GM12878 (cell line): ENCODE measurements at regions not wholly inside any gene's neighbourhood (a gene's known extent, or its start where the extent isn't known, plus 50 kb on each side); places are given as distances from the start of the nearest gene placed in this dataset.

Experiments used
- ATAC-seq: fragments of 200-7000 bp; cut with Tn5 transposase; 3 replicates; pipeline ENCODE4 v1.9.1; 2020; ENCODE audit warnings: mild to moderate bottlenecking, moderate library complexity
- BruUV-seq: library from RNA; stranded (reverse); fragments of 400-500 nt; replicated peaks from 2 replicates; lab custom pipeline; 2021; lab: Mats Ljungman, UMichigan
- CTCF ChIA-PET: fragments of 300-600 bp; sonication (Branson Sonifier 250); formaldehyde crosslinking; extraction: SDS; loops from one replicate; lab custom pipeline; 2021; ENCODE audit warnings: inconsistent platforms; lab: Yijun Ruan, JAX
- POLR2A ChIA-PET: fragments of 350-600 bp; formaldehyde crosslinking; extraction: SDS; loops from one replicate; lab custom pipeline; 2021; ENCODE audit warnings: inconsistent platforms; lab: Charles Lee
- RAD21 ChIA-PET: fragments of 300-600 bp; sonication (Branson Sonifier 250); formaldehyde crosslinking; loops from one replicate; lab custom pipeline; 2023; ENCODE audit warnings: antibody characterized with exemption; ENCODE audit not compliant: unreplicated experiment; lab: Charles Lee
- SMC1A ChIA-PET: fragments of 300-600 bp; sonication (Branson Sonifier 250); formaldehyde crosslinking; loops from one replicate; lab custom pipeline; 2023; ENCODE audit not compliant: unreplicated experiment, uncharacterized antibody; lab: Charles Lee
- DNase-seq: peaks from one replicate; pipeline ENCODE4 v3.0.0-alpha.2; 2011; ENCODE audit warnings: low read depth, low spot score
- FAIRE-seq: peaks from 3 replicates; lab custom pipeline; 2011; peaks lifted over from hg19 to GRCh38; lab: Jason Lieb, UNC
- H2AFZ ChIP-seq: 2 replicates; pipeline ENCODE4 v1.6.0; 2011; ENCODE audit warnings: low read depth, low read length, control low read depth; ENCODE audit not compliant: control insufficient read depth
- H3K27ac ChIP-seq: 2 replicates; pipeline ENCODE4 v1.5.1; 2011; ENCODE audit warnings: control low read depth; ENCODE audit not compliant: control insufficient read depth, insufficient read depth
- H3K27me3 ChIP-seq, 2 experiments: replicated peaks in 1 of 2; 2 replicates each; pipeline versions ENCODE4 v1.6.0 to v1.6.1; 2011; ENCODE audit warnings: low read length in 1 of 2; ENCODE audit not compliant: control insufficient read depth in 2 of 2, insufficient read depth in 2 of 2
- H3K36me3 ChIP-seq, 2 experiments: 2 replicates each; pipeline ENCODE4 v1.5.1; 2011; ENCODE audit warnings: low read length in 1 of 2; ENCODE audit not compliant: control insufficient read depth in 2 of 2, insufficient read depth in 2 of 2
- H3K4me1 ChIP-seq: 2 replicates; pipeline ENCODE4 v1.6.1; 2011; ENCODE audit warnings: mild to moderate bottlenecking, low read length, moderate library complexity, mixed read lengths; ENCODE audit not compliant: control insufficient read depth, insufficient read depth
- H3K4me2 ChIP-seq: 2 replicates; pipeline ENCODE4 v1.6.0; 2011; ENCODE audit warnings: control low read depth; ENCODE audit not compliant: control insufficient read depth, insufficient read depth
- H3K4me3 ChIP-seq: fragments of 200-600 bp; sonication (generic); 2 replicates; pipeline ENCODE4 v1.5.1; 2016
- H3K79me2 ChIP-seq: 2 replicates; pipeline ENCODE4 v1.6.0; 2011; ENCODE audit warnings: low read length; ENCODE audit not compliant: control insufficient read depth, insufficient read depth
- H3K9ac ChIP-seq: 2 replicates; pipeline ENCODE4 v1.8.0; 2011; ENCODE audit warnings: low read length, control low read depth, mixed read lengths; ENCODE audit not compliant: control insufficient read depth, insufficient read depth
- H3K9me3 ChIP-seq: replicated peaks from 3 replicates; pipeline ENCODE4 v1.5.1; 2011; ENCODE audit warnings: mild to moderate bottlenecking, low read length; ENCODE audit not compliant: control insufficient read depth, insufficient read depth
- H4K20me1 ChIP-seq: 2 replicates; pipeline ENCODE4 v1.6.0; 2011; ENCODE audit not compliant: control insufficient read depth, insufficient read depth
- ATF7 ChIP-seq: fragments of 450-650 bp; IDR thresholded peaks from 2 replicates; pipeline ENCODE4 v1.6.1; 2016; ENCODE audit warnings: low read depth, mild to moderate bottlenecking
- BHLHE40 ChIP-seq, 2 experiments: fragments of 450-650 bp in 1 of 2; IDR thresholded peaks; 2 replicates each; pipeline ENCODE4 v1.6.1; 2011 to 2017; ENCODE audit warnings: low read depth in 2 of 2, borderline replicate concordance in 1 of 2, improper control_type of control experiment in 1 of 2, low read length in 1 of 2, mild to moderate bottlenecking in 1 of 2
- BMI1 ChIP-seq: fragments of 450-650 bp; IDR thresholded peaks from 2 replicates; pipeline ENCODE4 v1.6.1; 2016; ENCODE audit warnings: mild to moderate bottlenecking, moderate library complexity, borderline replicate concordance
- BRCA1 ChIP-seq: IDR thresholded peaks from 2 replicates; pipeline ENCODE4 v1.6.1; 2011; ENCODE audit warnings: low read depth, low read length, improper control_type of control experiment
- CHD1 ChIP-seq: IDR thresholded peaks from 2 replicates; pipeline ENCODE4 v1.6.1; 2012; ENCODE audit warnings: low read depth, low read length, improper control_type of control experiment
- CHD2 ChIP-seq: IDR thresholded peaks from 2 replicates; pipeline ENCODE4 v1.6.1; 2011; ENCODE audit warnings: low read depth, low read length, improper control_type of control experiment, borderline replicate concordance
- CREB1 ChIP-seq: IDR thresholded peaks from 2 replicates; pipeline ENCODE4 v1.6.1; 2012; ENCODE audit warnings: low read depth, mild to moderate bottlenecking, inconsistent platforms
- DPF2 ChIP-seq: fragments of 450-650 bp; IDR thresholded peaks from 2 replicates; pipeline ENCODE4 v1.6.1; 2017; ENCODE audit warnings: mild to moderate bottlenecking
- ESRRA ChIP-seq: IDR thresholded peaks from 2 replicates; pipeline ENCODE4 v1.6.1; 2012; ENCODE audit warnings: mild to moderate bottlenecking, low read length, improper control_type of control experiment
- IKZF2 ChIP-seq, 2 experiments: fragments of 450-650 bp; IDR thresholded peaks; 2 replicates each; pipeline ENCODE4 v1.6.1; 2017; ENCODE audit warnings: mild to moderate bottlenecking in 2 of 2, moderate library complexity in 2 of 2
- KDM1A ChIP-seq: fragments of 200-600 bp; sonication (generic); IDR thresholded peaks from 2 replicates; pipeline ENCODE4 v1.6.1; 2016; ENCODE audit warnings: borderline replicate concordance
- PKNOX1 ChIP-seq: fragments of 450-650 bp; IDR thresholded peaks from 2 replicates; pipeline ENCODE4 v1.6.1; 2016; ENCODE audit warnings: mild to moderate bottlenecking
- PRDM15 ChIP-seq: fragments of 450-650 bp; formaldehyde crosslinking; IDR thresholded peaks from 2 replicates; pipeline ENCODE4 v1.4.0; 2020; ENCODE audit warnings: mild to moderate bottlenecking, moderate library complexity
- SIX5 ChIP-seq: IDR thresholded peaks from 2 replicates; pipeline ENCODE4 v1.6.1; 2011; ENCODE audit warnings: mild to moderate bottlenecking, low read depth, low read length, moderate library complexity; ENCODE audit not compliant: severe bottlenecking
- SMAD1 ChIP-seq: fragments of 450-650 bp; IDR thresholded peaks from 2 replicates; pipeline ENCODE4 v1.6.1; 2018; ENCODE audit warnings: mild to moderate bottlenecking, low read depth; ENCODE audit not compliant: partially characterized antibody
- SMARCA5 ChIP-seq: fragments of 450-650 bp; IDR thresholded peaks from 2 replicates; pipeline ENCODE4 v1.6.1; 2017; ENCODE audit warnings: mild to moderate bottlenecking
- ZNF207 ChIP-seq: fragments of 450-650 bp; IDR thresholded peaks from 2 replicates; pipeline ENCODE4 v1.6.1; 2014; ENCODE audit warnings: antibody characterized with exemption, mild to moderate bottlenecking, borderline replicate concordance
- ZZZ3 ChIP-seq: IDR thresholded peaks from 2 replicates; pipeline ENCODE4 v1.6.1; 2011; ENCODE audit warnings: low read depth; ENCODE audit not compliant: control insufficient read depth, insufficient read length
- in situ Hi-C: fragments of 300-500 bp; cut with MboI; formaldehyde crosslinking; loops from 9 replicates; pipeline ENCODE4 v1.14.3; 2018; ENCODE audit warnings: mixed read lengths
- intact Hi-C: fragments of 100-400 bp; cut with micrococcal nuclease; formaldehyde crosslinking; loops from one replicate; pipeline ENCODE4 v1.14.2; 2022; ENCODE audit not compliant: unreplicated experiment
- TF ChIP-seq, protein P1 (sequence below): fragments of 450-650 bp; IDR thresholded peaks from 2 replicates; pipeline ENCODE4 v1.6.1; 2016; ENCODE audit warnings: mild to moderate bottlenecking

DNA sequence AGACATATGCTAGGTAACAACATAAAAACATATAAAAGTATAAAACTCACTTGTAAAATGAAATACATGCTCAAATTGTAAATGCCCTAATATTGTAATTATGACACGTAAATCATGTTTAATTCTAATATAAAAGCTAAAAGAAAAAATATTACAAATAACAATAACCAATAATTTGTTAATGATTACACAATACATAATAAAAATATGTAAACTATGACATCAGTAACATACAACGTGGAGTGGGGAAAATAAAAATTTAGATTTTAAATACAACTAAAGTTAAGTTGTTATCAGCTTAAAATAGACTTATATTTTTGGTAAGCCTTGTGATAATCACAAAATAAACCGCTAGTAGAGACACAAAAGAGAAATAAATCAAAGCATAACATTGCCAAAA, 376.4 kb downstream of the BRINP2 start (continued):
- TF ChIP-seq PKNOX1: no peak
- no peak for TF ChIP-seq CREB1
- no peak for TF ChIP-seq SIX5
- TF ChIP-seq CHD2: no peak
- no peak for TF ChIP-seq BMI1

DNA sequence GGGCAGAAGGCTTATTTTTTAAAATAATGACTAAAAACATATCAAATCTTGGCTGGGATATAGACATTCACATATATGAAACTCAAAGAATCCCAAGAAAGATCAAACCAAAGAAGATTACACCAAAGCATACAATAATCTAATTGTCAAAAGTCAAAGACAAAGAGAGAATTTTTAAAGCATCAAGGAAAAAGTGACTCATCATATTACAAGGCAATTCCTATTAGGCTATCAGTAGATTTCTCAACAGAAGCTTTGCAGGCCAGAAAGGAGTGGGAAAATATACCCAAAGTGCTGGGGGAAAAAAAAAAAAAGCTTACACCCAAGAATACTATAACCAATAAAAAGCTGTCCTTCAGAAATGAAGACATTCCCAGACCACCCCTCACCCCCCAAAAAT, 375.6 kb downstream of the BRINP2 start:
- POLR2A ChIA-PET: no interaction called here
- in situ Hi-C loops: no loop called here
- TF ChIP-seq KDM1A: no peak
- no peak for TF ChIP-seq SMARCA5
- no peak for TF ChIP-seq DPF2
- TF ChIP-seq CHD1: no peak
- TF ChIP-seq IKZF2 (IDR thresholded peaks at IDR 0.05): no peak
- no peak for TF ChIP-seq ATF7
- TF ChIP-seq BRCA1: no peak
- TF ChIP-seq ZNF207: no peak
- no peak for TF ChIP-seq SMAD1
- TF ChIP-seq ESRRA: no peak
- TF ChIP-seq PRDM15 (CRISPR knock-in tag): no peak
- TF ChIP-seq ZZZ3: no peak
- no peak for TF ChIP-seq BHLHE40 (IDR thresholded peaks at IDR 0.05; ENCODE audit: borderline replicate concordance in 1 of 2, low read depth in 2 of 2, low read length in 1 of 2)
- TF ChIP-seq, protein P1, sequence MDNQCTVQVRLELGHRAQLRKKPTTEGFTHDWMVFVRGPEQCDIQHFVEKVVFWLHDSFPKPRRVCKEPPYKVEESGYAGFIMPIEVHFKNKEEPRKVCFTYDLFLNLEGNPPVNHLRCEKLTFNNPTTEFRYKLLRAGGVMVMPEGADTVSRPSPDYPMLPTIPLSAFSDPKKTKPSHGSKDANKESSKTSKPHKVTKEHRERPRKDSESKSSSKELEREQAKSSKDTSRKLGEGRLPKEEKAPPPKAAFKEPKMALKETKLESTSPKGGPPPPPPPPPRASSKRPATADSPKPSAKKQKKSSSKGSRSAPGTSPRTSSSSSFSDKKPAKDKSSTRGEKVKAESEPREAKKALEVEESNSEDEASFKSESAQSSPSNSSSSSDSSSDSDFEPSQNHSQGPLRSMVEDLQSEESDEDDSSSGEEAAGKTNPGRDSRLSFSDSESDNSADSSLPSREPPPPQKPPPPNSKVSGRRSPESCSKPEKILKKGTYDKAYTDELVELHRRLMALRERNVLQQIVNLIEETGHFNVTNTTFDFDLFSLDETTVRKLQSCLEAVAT: no peak

More for the DNA sequence above, 375.6 kb downstream of the BRINP2 start:
- BruUV-seq: no TSS peak
- ATAC-seq: no peak
- SMC1A ChIA-PET: interaction anchor here (1.6 kb wide), 1 partner anchor 11 kb away, joined by 8 read pairs; no protein-coding TSS in a partner anchor
- Histone ChIP-seq H3K9me3 (no peaks in the 10 kb centered on the region), H3K36me3 (no peaks in the 10 kb centered on the region), H3K9ac (no peak overlapping the region), H2AFZ (no peak overlapping the region), H3K27ac (no peak overlapping the region), H3K4me2 (no peak overlapping the region), H3K4me1 (no peaks in the 10 kb centered on the region), H3K79me2 (no peaks in the 10 kb centered on the region), H3K4me3 (no peak overlapping the region), H4K20me1 (no peaks in the 10 kb centered on the region), H3K27me3 (no peaks in the 10 kb centered on the region)
- DNase-seq: no peak
- intact Hi-C loops: no loop called here
- CTCF ChIA-PET: interaction anchor here (0.6 kb wide), 1 partner anchor 16 kb away, joined by 3 read pairs; no protein-coding TSS in a partner anchor
- RAD21 ChIA-PET: interaction anchor here (0.6 kb wide), 1 partner anchor 12 kb away, joined by 3 read pairs; no protein-coding TSS in a partner anchor
- no peak for FAIRE-seq
